ENCODE measurements at regions not wholly inside any gene's neighbourhood (a gene's known extent, or its start where the extent isn't known, plus 50 kb on each side); places are given as distances from the start of the nearest gene placed in this dataset.

DNA sequence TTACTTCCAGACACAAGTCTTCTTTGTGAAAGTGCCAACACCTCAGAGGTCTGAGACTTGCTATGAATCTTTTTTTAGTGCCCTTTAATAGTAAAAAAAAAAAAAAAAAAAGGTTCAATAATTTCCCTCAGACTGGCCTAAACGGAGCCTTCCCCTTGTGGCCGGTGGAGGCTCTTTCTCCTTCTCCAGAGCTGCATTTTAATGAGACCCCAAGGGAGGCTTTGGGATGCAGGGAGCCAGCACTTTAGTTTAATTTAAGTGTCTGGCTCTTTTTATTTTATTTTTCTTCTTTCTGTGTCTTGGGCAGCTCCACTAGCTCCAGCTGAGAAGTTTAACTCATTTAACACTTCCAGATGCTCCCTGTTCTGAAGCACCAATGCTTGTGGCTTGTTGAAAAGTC lies 67.8 kb upstream of the MAPK4 start:
- TF ChIP-seq POLR2AphosphoS5 (IDR thresholded peaks at IDR 0.05), result no peak
- TF ChIP-seq, protein P1, sequence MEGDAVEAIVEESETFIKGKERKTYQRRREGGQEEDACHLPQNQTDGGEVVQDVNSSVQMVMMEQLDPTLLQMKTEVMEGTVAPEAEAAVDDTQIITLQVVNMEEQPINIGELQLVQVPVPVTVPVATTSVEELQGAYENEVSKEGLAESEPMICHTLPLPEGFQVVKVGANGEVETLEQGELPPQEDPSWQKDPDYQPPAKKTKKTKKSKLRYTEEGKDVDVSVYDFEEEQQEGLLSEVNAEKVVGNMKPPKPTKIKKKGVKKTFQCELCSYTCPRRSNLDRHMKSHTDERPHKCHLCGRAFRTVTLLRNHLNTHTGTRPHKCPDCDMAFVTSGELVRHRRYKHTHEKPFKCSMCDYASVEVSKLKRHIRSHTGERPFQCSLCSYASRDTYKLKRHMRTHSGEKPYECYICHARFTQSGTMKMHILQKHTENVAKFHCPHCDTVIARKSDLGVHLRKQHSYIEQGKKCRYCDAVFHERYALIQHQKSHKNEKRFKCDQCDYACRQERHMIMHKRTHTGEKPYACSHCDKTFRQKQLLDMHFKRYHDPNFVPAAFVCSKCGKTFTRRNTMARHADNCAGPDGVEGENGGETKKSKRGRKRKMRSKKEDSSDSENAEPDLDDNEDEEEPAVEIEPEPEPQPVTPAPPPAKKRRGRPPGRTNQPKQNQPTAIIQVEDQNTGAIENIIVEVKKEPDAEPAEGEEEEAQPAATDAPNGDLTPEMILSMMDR (IDR thresholded peaks at IDR 0.05), result no peak
- TF ChIP-seq POLR2A (IDR thresholded peaks at IDR 0.05), result no peak
